HG03432 (cell line): ENCODE measurements at regions not wholly inside any gene's neighbourhood (a gene's known extent, or its start where the extent isn't known, plus 50 kb on each side); places are given as distances from the start of the nearest gene placed in this dataset.
A peak's percentile ranks its signal among the peaks of the same experiment; 100 is the strongest.
"Not testable (repeated sequence)": the region's sequence is repeated elsewhere in the genome, so short reads cannot be mapped to it uniquely, and the experiment has no call there.

Experiments
- ATAC-seq: cut with Tn5 transposase; IDR thresholded peaks from one replicate; pipeline ENCODE4 v1.9.1; 2021; ENCODE audit warnings: mild to moderate bottlenecking, moderate library complexity; ENCODE audit not compliant: unreplicated experiment

DNA sequence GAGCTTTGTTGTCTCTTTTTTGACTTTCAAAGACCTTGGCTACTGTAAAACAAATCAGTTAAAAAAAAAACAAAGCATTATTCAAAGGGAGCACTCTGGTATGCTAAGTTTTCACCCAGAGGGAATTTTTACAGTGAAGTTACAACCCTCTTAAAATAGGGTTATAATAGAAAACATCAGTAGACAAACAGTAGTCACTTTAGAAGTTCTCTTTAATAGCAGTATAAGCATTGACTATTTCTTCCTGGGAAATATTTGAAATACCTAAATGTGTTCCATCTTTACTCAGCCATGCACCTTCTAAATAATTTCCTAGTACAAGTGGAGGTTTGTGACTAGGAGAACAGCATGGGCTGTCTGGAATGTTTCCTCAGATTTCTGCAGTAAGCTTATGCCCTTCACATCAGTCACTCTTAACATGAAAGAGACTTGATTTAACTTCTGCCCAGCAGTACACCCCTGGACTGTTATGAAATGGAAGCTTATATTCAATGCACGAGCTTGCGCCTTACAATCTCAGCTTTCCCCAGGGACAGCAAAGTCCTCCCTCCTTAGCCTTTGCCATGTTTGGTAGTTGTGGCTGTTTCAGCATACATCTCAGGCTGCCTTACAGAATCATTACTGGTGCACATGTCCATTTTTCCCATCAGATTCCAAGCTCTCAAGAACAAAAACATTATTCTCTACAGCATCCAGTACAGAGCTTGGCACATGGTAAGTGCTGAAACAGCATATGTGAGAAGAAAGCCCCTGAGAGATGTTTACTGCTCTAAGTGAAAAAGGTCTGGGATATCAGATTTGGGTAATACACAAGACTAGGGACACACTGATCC lies 191.5 kb downstream of the ZNF608 start:
- ATAC-seq = no peak

GRCh38 chr5:124553911-124554310 lies 192.5 kb downstream of the ZNF608 start:
- no peak for ATAC-seq

DNA sequence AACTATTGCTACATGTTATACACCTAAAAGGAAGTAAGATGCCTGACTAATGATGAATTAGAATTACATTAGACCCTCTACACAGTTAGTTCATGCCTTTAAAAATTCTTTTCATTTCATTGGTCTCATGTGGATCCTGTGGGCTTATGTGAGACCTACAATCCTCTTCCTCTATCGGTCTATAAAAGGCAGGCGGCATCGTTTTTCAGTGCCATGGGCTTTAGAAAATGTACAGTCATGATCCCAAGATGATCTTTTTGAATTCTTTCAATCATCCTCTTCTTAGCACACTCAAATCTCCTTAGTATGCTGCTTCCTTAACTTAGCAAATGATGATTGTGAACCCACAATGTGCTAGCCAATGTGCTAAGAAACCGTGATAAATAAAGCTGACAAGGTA lies 193.9 kb downstream of the ZNF608 start:
- no peak for ATAC-seq

DNA sequence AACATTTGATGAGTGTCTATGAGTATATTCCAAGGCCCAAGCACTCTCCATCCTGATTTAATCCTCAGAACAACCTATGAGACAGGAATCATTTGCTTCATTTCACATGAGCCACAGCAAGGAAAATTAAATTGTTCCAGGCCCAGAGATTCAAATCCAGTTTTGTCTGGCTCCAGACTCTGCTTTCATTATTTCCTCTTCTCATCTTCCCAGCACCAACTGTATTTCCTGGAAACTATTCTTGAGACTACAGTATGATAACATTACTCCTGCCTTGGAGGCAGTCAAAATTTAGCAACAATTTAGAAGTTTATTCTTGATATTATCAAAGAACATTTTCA lies 194.5 kb downstream of the ZNF608 start:
- no peak for ATAC-seq

- no peak for ATAC-seq
Measured at GRCh38 chr5:124550731-124551130, 195.7 kb downstream of the ZNF608 start.

- ATAC-seq = no peak
Measured at GRCh38 chr5:124549891-124550436, 196.5 kb downstream of the ZNF608 start.

DNA sequence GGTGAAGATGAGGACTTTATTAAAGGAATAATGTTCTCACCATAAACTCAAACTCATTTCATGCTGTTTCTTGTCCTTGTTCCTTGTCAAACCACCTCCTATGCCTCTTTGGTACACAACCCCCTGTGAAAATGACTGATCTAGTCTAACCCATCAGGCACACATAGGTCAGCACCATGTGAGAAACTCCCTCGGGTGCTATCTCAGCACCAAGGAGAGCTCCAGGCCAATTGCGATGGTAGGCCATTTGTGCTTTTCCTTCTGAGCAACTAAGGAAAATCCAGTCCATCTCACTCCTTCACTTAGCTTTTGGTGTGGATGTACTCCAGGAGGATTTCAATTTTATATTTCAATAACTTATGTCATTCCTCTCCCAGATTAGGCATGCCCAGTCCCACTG lies 199.8 kb downstream of the ZNF608 start:
- ATAC-seq = no peak

DNA sequence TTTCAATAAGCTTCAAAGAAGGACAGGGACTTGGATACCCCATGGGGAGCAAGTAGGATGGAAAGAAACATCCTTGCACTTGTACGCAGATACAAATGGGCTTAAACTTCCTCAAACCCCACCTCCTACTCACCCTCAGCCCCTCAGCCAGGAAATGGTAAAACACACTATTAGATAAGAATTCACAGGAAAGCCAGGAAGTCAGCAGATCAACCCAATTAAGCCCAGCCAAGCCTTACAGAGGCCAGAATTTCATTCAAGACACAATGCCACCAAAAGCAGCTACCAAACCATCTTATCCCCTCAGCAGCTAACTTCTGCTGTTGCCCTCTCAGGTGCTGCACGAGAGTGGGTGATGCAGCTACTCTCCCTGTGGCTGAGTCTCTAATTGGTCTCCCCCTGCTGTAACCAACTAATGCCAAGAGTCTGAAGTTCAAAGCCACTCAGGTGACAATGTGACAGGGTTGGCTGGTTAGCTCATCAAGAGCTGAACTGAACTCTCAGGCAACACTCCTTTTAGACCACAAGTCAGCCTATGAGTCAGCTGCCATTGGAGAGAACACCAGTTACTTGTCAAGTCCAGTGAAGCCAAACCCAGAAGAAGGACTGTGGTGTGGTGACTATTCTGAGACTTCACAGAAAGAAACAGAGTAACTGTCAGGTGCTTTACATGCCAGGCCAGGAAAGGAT lies 201.9 kb downstream of the ZNF608 start:
- peak; percentile 99 for ATAC-seq

GRCh38 chr5:124538931-124539330 lies 207.5 kb downstream of the ZNF608 start:
- no peak for ATAC-seq

GRCh38 chr5:124538191-124538590 lies 208.2 kb downstream of the ZNF608 start:
- no peak for ATAC-seq

DNA sequence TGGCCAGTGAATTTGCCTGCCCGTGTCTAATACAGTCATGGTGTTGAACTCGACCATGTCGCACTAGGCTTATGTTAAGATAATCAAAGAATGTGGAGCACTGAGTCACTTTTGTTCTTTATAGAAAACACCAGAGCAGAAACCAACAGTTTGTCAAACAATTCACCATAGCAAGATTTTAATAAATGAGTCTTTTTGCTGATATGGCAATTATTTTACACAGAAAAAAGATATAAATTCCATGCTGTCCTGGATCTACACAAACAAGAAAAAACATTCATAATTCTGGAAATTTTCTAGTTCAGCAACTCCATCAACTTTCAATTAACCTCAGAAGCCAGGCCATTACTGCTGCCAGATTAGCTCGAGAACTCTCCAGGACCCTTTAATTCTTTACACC lies 208.9 kb downstream of the ZNF608 start:
- no peak for ATAC-seq

GRCh38 chr5:124537107-124537506 lies 209.3 kb downstream of the ZNF608 start:
- ATAC-seq = no peak

- ATAC-seq = no peak
Measured at GRCh38 chr5:124536333-124536732, 210.1 kb downstream of the ZNF608 start.

DNA sequence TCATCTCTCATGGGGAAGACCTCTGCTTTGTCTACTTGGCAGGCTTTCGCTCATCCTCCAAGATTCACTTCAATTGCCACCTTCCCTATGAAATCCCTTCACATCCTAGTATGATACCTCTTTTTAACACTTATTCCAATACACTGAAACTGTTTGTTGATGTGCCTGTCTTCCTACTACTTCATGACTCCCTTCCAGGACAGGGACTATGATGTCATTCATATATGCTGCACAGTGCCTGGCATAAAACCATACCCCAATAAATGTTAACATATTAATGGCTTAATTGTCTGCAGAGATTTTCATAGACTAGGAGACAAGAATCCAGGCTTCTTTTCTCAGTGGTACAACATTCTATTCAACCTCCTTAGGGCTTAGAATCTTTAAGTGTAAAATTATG lies 215.5 kb downstream of the ZNF608 start:
- no peak for ATAC-seq

DNA sequence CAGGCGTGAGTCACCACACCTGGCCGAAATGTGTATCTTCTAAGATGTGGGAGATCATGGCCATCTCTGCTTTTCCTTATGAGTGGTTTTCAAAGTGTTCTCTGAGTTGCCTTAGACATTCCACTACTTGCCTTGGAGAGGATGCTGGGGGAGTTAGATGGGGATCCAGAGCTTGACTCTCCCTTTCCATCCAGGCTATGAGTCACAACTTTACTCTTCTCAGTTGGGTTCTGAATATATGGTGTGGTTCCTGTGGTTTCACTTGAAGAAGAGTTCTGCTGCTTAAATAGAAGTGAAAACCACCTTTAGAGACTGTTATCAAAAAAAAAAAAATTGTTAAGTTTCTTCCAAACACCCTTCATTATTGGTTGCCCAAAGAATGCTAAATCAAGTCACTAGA lies 217.6 kb downstream of the ZNF608 start:
- ATAC-seq = peak; percentile 64

GRCh38 chr5:124527220-124527991 lies 219.0 kb downstream of the ZNF608 start:
- peak; percentile 58 for ATAC-seq

DNA sequence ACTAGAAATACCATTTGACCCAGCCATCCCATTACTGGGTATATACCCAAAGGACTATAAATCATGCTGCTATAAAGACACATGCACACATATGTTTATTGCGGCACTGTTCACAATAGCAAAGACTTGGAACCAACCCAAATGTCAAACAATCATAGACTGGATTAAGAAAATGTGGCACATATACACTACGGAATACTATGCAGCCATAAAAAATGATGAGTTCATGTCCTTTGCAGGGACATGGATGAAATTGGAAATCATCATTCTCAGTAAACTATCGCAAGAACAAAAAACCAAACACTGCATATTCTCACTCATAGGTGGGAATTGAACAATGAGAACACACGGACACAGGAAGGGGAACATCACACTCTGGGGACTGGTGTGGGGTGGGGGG lies 220.4 kb downstream of the ZNF608 start:
- not testable (repeated sequence) for ATAC-seq

GRCh38 chr5:124524552-124525232 lies 221.7 kb downstream of the ZNF608 start:
- peak; percentile 86 for ATAC-seq

DNA sequence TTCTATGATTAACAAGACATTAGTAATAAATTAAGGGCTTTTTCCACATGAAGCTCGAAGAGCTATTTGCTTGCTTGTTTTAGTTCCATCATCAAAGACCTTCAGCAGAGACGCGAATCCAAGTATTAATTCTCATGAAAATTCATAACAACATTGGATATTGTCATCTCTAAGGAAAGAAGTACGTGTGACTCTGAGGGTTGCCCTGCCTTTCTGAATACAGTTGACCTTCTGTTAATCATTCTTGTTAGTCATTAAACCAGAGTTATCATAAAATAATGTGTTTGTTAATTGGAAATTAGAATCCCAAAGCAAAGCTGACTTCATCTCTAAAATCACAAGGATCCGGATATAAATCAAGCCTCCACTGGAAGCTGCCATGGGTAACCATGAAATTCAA lies 222.5 kb downstream of the ZNF608 start:
- ATAC-seq = no peak

DNA sequence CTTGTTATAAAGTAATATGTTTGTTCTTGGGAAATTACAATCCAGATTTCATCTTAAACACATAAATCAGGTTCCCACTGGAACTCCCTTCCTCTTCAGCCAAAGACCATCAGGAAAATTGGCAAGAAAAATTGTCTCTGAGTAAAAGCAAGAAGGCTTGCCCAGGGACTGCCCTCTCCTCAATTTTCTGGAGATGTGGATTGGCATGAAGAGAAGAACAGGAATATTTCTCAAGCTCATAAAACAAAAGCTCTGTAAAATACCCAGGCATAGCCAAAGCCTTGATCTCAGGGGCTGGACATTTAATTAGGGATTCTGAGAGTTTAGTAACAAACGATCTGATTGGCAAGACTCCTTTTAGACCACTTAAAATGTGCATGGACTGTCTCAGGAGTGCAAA lies 223.4 kb downstream of the ZNF608 start:
- no peak for ATAC-seq
